CD14-positive monocyte (primary cell): ENCODE measurements at regions not wholly inside any gene's neighbourhood (a gene's known extent, or its start where the extent isn't known, plus 50 kb on each side); places are given as distances from the start of the nearest gene placed in this dataset.
"Not testable (repeated sequence)": the region's sequence is repeated elsewhere in the genome, so short reads cannot be mapped to it uniquely, and the experiment has no call there.

Experiments
- DNase-seq, 3 donors: peaks; one replicate each; pipeline ENCODE4 v3.0.0-alpha.2; 2011 to 2022
- H2AFZ ChIP-seq: 2 replicates; pipeline ENCODE4 v1.6.0; 2012; ENCODE audit warnings: mild to moderate bottlenecking, low read depth, low read length, inconsistent platforms; ENCODE audit not compliant: insufficient read depth, poor library complexity, severe bottlenecking
- H3K27ac ChIP-seq, 2 donors: 1 replicate in 1 of 2; 2 replicates in 1 of 2; pipeline ENCODE4 v1.5.1; 2012 to 2013; ENCODE audit warnings: low read length in 2 of 2, control low read depth in 1 of 2, inconsistent platforms in 1 of 2, low read depth in 1 of 2, mild to moderate bottlenecking in 1 of 2
- H3K27me3 ChIP-seq, 2 donors: one replicate each; pipeline versions ENCODE4 v1.6.0 to v1.6.1; 2011 to 2013; ENCODE audit warnings: low read length in 2 of 2; ENCODE audit not compliant: control insufficient read depth in 2 of 2, insufficient read depth in 2 of 2
- H3K36me3 ChIP-seq, 2 donors: replicated peaks in 1 of 2; 1 replicate in 1 of 2; 2 replicates in 1 of 2; pipeline versions ENCODE4 v1.5.1 to v1.6.1; 2012 to 2013; ENCODE audit warnings: low read length in 2 of 2, control low read depth in 1 of 2, inconsistent platforms in 1 of 2, mild to moderate bottlenecking in 1 of 2; ENCODE audit not compliant: insufficient read depth in 2 of 2, control insufficient read depth in 1 of 2
- H3K4me1 ChIP-seq, 2 donors: 1 replicate in 1 of 2; 2 replicates in 1 of 2; pipeline versions ENCODE4 v1.5.1 to v1.6.1; 2012 to 2013; ENCODE audit warnings: low read length in 2 of 2, control low read depth in 1 of 2, inconsistent platforms in 1 of 2, mild to moderate bottlenecking in 1 of 2, moderate library complexity in 1 of 2; ENCODE audit not compliant: insufficient read depth in 2 of 2, control insufficient read depth in 1 of 2
- H3K4me2 ChIP-seq: replicated peaks from 2 replicates; pipeline ENCODE3; 2012; ENCODE audit warnings: low read length, moderate library complexity, mild to moderate bottlenecking; ENCODE audit not compliant: poor library complexity, severe bottlenecking; ENCODE audit errors: extremely low read depth
- H3K4me3 ChIP-seq, 3 experiments: fragments of 200-600 bp in 1 of 3; sonication (generic) in 1 of 3; replicated peaks in 1 of 3; 1 replicate in 2 of 3; 2 replicates in 1 of 3; pipeline ENCODE4 v1.5.1; 2011 to 2013; ENCODE audit warnings: low read length in 3 of 3, mild to moderate bottlenecking in 3 of 3, control low read depth in 2 of 3, low read depth in 2 of 3, inconsistent platforms in 1 of 3, moderate library complexity in 1 of 3
- H3K79me2 ChIP-seq: 2 replicates; pipeline ENCODE4 v1.6.0; 2012; ENCODE audit warnings: mild to moderate bottlenecking, control low read depth, inconsistent platforms, low read length, moderate library complexity; ENCODE audit not compliant: insufficient read depth
- H3K9ac ChIP-seq: 2 replicates; pipeline ENCODE4 v1.6.0; 2017; ENCODE audit warnings: low read length, mild to moderate bottlenecking; ENCODE audit not compliant: insufficient read depth, poor library complexity, severe bottlenecking
- H3K9me3 ChIP-seq, 2 donors: replicated peaks in 1 of 2; 1 replicate in 1 of 2; 2 replicates in 1 of 2; pipeline versions ENCODE4 v1.5.1 to v1.6.1; 2012 to 2013; ENCODE audit warnings: low read length in 2 of 2, control low read depth in 1 of 2; ENCODE audit not compliant: control insufficient read depth in 1 of 2, insufficient read depth in 1 of 2
- H4K20me1 ChIP-seq: 2 replicates; pipeline ENCODE4 v1.6.0; 2012; ENCODE audit warnings: mild to moderate bottlenecking, low read length, control low read depth, moderate library complexity; ENCODE audit not compliant: insufficient read depth
- H3K27ac Mint-ChIP-seq, 7 donors: one replicate each; pipeline ENCODE4 v1.8.0; 2020; ENCODE audit warnings: mild to moderate bottlenecking in 7 of 7, mixed read lengths in 7 of 7, moderate library complexity in 6 of 7, inconsistent platforms in 2 of 7
- H3K27me3 Mint-ChIP-seq, 3 donors: one replicate each; pipeline ENCODE4 v1.8.0; 2021 to 2022; ENCODE audit warnings: low read depth in 3 of 3, mild to moderate bottlenecking in 3 of 3, mixed read lengths in 3 of 3, moderate library complexity in 3 of 3, inconsistent platforms in 1 of 3
- H3K36me3 Mint-ChIP-seq, 2 donors: one replicate each; pipeline ENCODE4 v1.8.0; 2020; ENCODE audit warnings: mixed read lengths in 2 of 2, inconsistent platforms in 1 of 2, mild to moderate bottlenecking in 1 of 2
- H3K4me1 Mint-ChIP-seq: one replicate; pipeline ENCODE4 v1.8.0; 2020; ENCODE audit warnings: mild to moderate bottlenecking, mixed read lengths
- H3K4me3 Mint-ChIP-seq, 2 donors: one replicate each; pipeline ENCODE4 v1.8.0; 2020; ENCODE audit warnings: mild to moderate bottlenecking in 2 of 2, mixed read lengths in 2 of 2, moderate library complexity in 1 of 2
- H3K9me3 Mint-ChIP-seq, 7 donors: one replicate each; pipeline ENCODE4 v1.8.0; 2020 to 2022; ENCODE audit warnings: mixed read lengths in 7 of 7, mild to moderate bottlenecking in 6 of 7, moderate library complexity in 6 of 7, inconsistent platforms in 2 of 7
- CTCF ChIP-seq: fragments of 200-600 bp; IDR thresholded peaks from one replicate; pipeline ENCODE4 v1.8.0; 2022; ENCODE audit warnings: antibody characterized with exemption, mild to moderate bottlenecking
- WGBS: methylation state at CpG from one replicate; pipeline ENCODE4 v1.1.5; 2013; ENCODE audit warnings: missing lambda C conversion rate; ENCODE audit not compliant: insufficient coverage; 5-methylcytosine and 5-hydroxymethylcytosine counted together
- intact Hi-C, 2 donors: fragments of 100-400 bp; cut with micrococcal nuclease; formaldehyde crosslinking; loops; one replicate each; pipeline versions ENCODE4 v1.15.0 to v1.15.1; 2023

GRCh38 chr17:70947215-70947614 lies 777.9 kb downstream of the KCNJ2 start:
- H3K4me1 Mint-ChIP-seq, result no peaks in the 10 kb centered on the region
- intact Hi-C loops, result no loop called here
- no peak overlapping the region for H3K4me3 Mint-ChIP-seq
- Histone ChIP-seq H3K27me3 (no peaks in the 10 kb centered on the region), H3K9ac (no peak overlapping the region), H3K4me3 (no peak overlapping the region), H3K27ac (no peak overlapping the region), H3K4me1 (no peaks in the 10 kb centered on the region), H2AFZ (no peak overlapping the region), H3K4me2 (no peak overlapping the region), H4K20me1 (no peaks in the 10 kb centered on the region), H3K79me2 (no peaks in the 10 kb centered on the region), H3K9me3 (peaks cover 7 to 13% of the 10 kb centered on the region in 2 donors), H3K36me3 (no peaks in the 10 kb centered on the region)
- DNase-seq, result no peak
- H3K27ac Mint-ChIP-seq, result no peak overlapping the region
- no peak for TF ChIP-seq CTCF
- WGBS, result no CpG with 5 or more reads among the region's 2 CpGs
- H3K9me3 Mint-ChIP-seq, result peaks cover 9 to 27% (median 16%) of the 10 kb centered on the region in 7 donors
- no peaks in the 10 kb centered on the region for H3K36me3 Mint-ChIP-seq
- H3K27me3 Mint-ChIP-seq, result peaks cover 0 to 1% (median 0%) of the 10 kb centered on the region in 3 donors

- H2AFZ ChIP-seq, result no peak overlapping the region
Measured at GRCh38 chr17:70947636-70948565, 778.6 kb downstream of the KCNJ2 start.

GRCh38 chr17:70953140-70953539 lies 783.8 kb downstream of the KCNJ2 start:
- H3K9ac ChIP-seq, H3K4me3 ChIP-seq, H3K79me2 ChIP-seq, H2AFZ ChIP-seq, intact Hi-C loops, H3K27me3 ChIP-seq, H4K20me1 ChIP-seq, H3K4me1 ChIP-seq, H3K4me3 Mint-ChIP-seq, DNase-seq, H3K9me3 ChIP-seq, H3K27me3 Mint-ChIP-seq, H3K36me3 Mint-ChIP-seq, H3K27ac Mint-ChIP-seq, H3K4me2 ChIP-seq, H3K4me1 Mint-ChIP-seq, H3K27ac ChIP-seq, H3K36me3 ChIP-seq: not testable (repeated sequence)
- H3K9me3 Mint-ChIP-seq, result peaks cover 4 to 16% (median 11%) of the 10 kb centered on the region in 7 donors
- no CpG with 5 or more reads among the region's 1 CpG for WGBS

More at GRCh38 chr17:70947636-70948565, 778.6 kb downstream of the KCNJ2 start:
- Histone ChIP-seq H4K20me1 (no peaks in the 10 kb centered on the region), H3K79me2 (no peaks in the 10 kb centered on the region), H3K27me3 (no peaks in the 10 kb centered on the region), H3K4me1 (no peaks in the 10 kb centered on the region), H3K9ac (no peak overlapping the region), H3K4me2 (no peak overlapping the region), H3K36me3 (no peaks in the 10 kb centered on the region), H3K9me3 (peaks cover 7 to 13% of the 10 kb centered on the region in 2 donors), H3K4me3 (no peak overlapping the region), H3K27ac (no peak overlapping the region)
- TF ChIP-seq CTCF, result no peak
- Mint-ChIP-seq H3K27ac (no peak overlapping the region), H3K27me3 (peaks cover 0 to 1% (median 0%) of the 10 kb centered on the region in 3 donors), H3K4me3 (no peak overlapping the region), H3K4me1 (no peaks in the 10 kb centered on the region), H3K36me3 (no peaks in the 10 kb centered on the region), H3K9me3 (peaks cover 10 to 30% (median 16%) of the 10 kb centered on the region in 7 donors)
- DNase-seq, result no peak
- intact Hi-C loops, result no loop called here
- WGBS, result 97% methylated on average over 14 of the region's 17 CpGs
